Myocyte (in vitro differentiated cells): ENCODE measurements at regions not wholly inside any gene's neighbourhood (a gene's known extent, or its start where the extent isn't known, plus 50 kb on each side); places are given as distances from the start of the nearest gene placed in this dataset.
A peak's percentile ranks its signal among the peaks of the same experiment; 100 is the strongest.
"Not testable (repeated sequence)": the region's sequence is repeated elsewhere in the genome, so short reads cannot be mapped to it uniquely, and the experiment has no call there.

Experiments
- DNase-seq: peaks from one replicate; pipeline ENCODE4 v3.0.0-alpha.2; 2012; ENCODE audit warnings: low read depth

DNA sequence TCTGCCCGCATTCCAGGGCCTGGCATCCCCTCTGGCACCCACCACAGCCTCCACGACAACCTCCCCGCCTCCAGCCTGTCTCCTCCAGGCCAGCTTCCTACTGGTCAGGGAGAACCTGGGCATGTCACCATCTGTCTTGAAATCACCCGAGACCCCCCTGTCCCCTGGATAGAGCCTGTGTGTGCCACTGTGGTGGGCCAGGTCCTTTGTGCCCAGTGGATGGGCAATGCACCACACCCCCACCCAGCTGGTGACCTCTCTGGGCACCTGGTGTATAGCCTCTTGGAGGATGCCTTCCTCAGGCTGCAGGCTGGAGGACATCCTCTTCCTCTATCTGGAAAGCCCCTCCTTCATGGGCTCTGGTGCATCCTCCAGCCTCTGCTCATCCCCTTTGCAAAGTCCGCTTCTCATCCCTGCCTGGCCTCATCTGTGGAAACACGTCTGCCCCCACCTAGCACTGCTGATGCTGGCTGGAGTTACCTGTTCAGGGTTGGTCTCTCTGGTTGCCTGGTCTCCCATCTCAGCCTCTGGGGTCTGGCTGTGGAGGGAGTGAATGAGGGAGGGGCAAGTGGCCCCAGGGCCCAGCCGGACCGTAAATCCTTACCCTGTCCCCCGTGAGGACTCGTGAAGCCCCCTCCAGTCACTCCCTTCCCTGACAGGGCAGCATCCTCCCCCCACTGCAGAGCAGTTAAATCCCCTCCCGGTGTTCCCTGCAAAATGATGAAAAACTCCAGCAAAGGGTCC, 589.6 kb downstream of the TBC1D22A start:
- no peak for DNase-seq

DNA sequence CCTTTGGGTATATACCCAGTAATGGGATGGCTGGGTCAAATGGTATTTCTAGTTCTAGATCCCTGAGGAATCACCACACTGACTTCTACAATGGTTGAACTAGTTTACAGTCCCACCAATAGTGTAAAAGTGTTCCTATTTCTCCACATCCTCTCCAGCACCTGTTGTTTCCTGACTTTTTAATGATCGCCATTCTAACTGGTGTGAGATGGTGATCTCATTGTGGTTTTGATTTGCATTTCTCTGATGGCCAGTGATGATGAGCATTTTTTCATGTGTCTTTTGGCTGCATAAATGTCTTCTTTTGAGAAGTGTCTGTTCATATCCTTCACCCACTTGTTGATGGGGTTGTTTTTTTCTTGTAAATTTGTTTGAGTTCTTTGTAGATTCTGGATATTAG, 583.8 kb downstream of the TBC1D22A start:
- DNase-seq, result not testable (repeated sequence)

DNA sequence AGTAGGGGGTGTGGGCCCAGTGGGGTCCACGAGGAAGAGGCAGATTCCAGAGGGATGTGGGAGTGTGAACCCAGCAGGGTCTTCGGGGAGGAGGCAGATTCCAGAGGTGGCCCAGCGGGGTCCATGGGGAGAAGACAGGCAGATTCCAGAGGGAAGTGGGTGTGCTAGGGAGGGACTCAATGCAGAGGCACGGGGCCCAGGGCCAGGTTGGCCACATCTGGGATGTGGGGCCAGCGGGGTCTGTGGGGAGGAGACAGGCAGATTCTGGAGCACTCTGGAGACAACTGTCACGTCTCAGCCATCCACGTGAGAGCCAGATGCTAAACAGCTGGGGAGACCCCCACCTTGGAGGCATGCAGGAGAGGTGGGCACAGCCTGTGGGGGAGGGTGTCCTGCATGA, 582.6 kb downstream of the TBC1D22A start:
- DNase-seq, result no peak

DNA sequence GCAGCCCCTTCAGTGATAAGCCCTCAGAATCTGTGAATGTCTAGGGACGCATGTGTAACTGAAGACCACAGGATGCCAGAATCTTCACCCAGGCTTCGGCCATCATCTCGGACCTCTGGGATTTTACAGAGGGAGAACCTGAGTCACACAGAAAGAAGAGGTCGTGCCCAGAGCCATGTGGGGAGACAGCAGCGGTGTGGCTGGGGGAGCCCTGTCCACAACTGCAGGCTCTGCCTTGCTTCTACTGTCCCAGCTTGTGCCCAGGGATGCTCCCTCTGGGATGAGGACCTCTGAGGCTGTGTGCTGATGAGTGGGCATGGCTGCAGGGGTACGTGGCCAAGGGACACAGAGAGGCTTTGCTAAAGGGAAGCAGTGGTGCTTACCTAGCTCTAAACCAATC, 582.0 kb downstream of the TBC1D22A start:
- no peak for DNase-seq

DNA sequence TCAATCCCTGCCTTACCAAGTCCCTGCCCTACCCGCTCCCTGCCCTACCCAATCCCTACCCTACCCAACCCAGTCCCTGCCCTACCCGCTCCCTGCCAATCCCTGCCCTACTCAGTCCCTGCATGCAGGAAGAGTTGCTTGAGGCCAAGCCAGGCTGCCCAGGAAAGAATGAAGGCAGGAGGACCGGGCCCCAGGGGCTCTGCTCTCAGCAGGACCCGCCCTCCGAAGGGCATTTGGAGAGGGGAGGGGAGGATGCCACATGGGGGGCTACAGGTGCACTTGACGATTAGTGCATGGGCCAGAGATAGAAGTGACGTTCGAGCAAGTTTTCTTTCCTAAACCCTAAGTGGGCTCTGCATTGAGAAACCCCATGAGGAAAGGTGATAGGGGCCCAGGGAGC, 581.2 kb downstream of the TBC1D22A start:
- DNase-seq, result no peak

DNA sequence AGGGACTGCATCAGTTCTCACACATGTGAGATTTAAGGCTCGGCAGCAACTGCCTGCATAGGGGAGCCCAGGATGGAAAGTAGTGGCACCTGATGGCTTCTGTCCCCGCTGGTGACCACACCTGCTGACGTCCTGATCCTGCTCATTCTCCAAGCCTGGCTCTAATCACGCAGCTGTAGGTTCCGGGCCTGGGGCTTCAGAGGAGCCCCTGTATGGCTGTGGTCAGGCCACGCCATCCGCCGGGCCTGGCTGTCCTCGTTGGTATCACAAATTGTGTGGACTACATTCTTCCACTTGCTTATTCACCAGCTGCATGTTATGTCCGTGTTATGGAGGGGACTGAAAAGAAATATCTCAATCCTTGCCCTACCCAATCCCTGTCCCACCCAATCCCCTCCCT, 580.0 kb downstream of the TBC1D22A start:
- DNase-seq, result no peak

DNA sequence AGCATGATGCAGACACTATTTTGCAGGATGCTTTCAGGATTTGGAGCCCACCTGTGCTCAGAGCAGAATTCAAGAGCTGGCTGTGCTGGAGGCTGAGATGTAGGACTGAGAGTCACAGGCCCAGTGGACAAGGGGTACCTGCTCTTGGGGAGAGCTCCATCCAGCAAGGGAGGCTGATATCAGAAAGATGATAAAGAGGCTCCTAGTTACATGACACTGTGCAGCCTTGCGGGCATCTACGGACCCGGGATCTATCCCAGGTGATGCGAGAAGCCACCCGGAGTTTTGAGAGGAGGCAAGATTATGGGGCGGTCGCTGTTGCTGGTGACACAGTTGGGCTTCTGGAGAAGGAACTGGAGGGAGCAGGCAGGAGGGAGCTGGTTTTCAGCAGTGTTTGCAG, 579.0 kb downstream of the TBC1D22A start:
- DNase-seq, result no peak

DNA sequence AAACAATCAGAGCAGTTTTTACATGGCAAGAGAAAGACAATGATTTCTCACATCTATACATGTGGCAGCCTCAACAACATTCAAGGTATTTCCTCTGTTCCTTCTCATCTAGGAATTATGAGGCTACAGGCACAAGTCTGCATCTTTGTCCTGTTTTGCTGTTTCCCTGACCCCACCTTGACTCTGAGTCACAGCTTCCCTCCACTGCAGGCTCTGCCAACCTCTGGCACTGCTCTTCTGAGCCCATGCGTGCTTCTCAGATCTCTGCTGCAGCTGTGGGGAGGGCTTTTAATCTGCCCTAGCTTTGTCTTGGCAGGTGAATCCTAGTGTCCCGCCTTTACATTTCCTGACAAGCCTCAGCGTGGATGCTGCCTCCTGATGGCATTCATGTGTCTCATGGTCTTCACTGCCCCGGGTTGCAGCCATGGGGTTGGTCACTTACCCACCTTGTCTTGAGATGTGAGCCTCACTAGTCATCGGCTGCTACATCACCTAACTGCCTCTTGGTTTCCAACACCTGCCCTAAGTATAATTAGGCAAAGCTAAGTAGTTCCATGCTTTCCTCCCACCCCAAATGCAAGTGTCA, 578.5 kb downstream of the TBC1D22A start:
- DNase-seq, result peak; percentile 17

DNA sequence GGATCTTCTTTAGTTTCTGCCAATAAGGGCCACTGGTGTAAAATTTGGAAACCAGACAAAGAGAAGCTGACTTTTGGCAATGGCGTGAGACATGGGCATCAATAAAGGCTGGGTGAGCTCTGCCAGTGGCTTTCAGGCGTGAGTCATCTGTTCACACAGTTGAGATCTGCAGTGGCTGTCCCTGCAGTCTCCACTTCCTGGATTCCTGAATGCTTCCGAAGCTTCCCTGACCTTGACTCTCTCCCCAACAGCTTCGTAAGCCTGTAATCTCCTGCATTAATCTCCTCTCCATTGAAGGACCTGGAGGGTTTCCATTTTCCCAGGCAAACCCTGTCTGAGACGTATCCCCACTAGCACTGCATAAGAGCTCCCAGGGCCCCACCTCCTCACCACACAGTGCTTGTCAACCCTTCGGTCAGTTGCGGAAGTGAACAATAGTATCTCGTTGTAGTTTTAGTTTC, 574.7 kb downstream of the TBC1D22A start:
- peak; percentile 93 for DNase-seq

DNA sequence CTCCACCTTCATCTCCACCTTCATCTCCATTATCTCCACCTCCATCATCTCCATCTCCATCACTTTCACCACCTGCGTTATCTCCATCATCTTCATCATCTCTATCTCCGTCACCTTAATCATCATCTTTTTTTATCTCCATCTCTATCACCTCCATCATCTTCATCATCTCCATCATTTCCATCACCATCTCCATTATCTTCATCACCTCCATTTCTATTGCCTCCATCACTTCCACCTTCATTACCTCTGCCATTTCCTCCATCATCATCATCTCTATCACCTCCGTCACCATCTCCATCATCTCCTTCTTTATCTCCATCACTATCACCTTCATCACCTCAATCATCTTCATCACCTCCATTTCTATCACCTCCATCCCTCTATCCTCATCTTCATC, 573.5 kb downstream of the TBC1D22A start:
- no peak for DNase-seq

DNA sequence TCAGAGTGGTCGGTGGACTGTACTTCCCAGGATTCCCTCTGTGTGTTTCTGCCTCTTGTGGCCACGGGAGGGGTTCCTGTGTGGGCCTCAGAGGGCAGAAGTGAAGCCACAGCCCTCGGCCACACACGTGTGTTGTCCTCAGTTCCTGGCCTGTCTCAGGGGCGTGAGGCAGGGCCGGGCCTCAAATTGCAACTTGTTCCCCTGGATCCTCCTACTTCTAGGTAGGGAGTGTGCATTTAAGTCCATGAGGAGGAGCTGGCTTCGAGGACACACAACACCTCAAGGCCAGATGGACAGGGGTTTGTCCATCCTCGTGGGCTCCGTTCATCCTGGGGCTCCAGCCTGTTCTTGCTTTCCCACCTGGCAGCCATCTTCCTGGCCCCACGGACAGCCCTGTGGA, 573.0 kb downstream of the TBC1D22A start:
- DNase-seq, result peak; percentile 41

DNA sequence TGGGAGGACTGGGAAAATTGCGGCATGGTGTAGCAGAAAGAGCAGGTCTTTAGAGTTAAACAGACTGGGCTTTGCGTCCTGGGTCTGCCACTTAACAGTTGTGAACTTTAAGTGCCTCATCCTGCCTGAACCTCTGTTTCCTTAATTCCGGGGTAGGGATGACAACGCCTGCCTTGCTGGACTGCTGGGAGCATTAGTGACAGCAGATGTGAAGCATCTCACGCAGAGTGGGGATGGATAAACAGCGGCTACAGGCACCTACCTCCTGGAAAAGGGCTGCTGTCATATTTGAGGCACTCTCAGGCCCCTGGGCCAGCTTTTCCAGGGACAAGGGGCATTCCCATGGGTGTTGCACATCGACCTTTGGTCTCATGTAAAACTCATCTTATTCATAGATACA, 572.2 kb downstream of the TBC1D22A start:
- DNase-seq, result no peak

DNA sequence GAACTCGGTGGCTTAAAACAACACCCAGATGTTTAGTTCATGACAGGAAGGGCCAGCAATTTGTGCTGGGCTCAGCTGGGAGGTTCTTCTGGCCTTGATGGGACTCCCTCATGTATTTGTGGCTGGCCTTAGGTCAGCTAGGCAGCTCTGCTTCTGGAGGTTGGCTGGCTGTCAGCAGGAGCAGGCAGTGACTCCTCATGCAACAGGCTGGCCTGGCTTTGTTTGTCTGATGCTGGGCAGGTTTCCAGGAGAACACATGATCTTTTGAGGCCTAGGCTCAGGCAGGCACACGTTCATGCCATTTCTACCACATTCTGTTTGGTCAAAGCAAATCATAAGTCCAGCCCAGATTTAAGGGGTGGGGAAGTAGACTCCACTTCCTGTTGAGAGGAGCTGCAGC, 571.2 kb downstream of the TBC1D22A start:
- peak; percentile 77 for DNase-seq

DNA sequence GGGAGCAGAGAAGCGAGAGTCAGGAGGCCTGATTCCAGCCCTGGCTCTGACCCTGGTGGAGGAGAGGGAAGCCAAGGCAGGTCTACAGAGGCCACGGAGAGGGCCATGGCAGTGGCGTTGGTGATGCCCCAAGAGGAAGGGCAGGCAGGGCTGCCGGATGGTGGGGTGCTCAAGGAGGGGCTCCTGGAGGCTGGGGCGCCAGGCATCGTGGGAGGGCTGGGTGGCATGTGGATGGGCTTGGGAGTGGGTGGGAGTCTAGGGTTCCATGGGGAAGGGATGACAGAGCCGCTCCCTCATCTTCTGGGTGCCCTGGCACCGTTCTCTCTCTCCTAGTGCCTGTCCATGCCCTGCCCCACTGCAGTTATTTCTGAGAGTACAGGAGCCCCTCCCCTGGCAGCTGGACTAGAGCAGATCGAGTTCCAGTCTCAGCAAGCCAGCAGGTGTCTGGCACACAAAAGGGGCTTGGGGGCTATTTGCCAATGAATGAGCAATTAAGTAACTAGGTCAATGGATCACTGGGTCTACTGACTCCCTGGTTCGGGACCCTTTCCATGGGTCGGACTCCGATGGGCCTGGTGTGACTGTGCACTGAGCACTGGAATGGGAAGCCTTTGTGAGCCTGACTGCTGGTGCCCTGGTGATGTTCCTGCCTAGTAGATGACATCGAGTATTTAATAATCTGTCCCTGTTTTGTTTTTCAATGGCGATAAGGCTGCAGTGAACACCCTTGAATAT, 570.0 kb downstream of the TBC1D22A start:
- DNase-seq, result peak; percentile 71

DNA sequence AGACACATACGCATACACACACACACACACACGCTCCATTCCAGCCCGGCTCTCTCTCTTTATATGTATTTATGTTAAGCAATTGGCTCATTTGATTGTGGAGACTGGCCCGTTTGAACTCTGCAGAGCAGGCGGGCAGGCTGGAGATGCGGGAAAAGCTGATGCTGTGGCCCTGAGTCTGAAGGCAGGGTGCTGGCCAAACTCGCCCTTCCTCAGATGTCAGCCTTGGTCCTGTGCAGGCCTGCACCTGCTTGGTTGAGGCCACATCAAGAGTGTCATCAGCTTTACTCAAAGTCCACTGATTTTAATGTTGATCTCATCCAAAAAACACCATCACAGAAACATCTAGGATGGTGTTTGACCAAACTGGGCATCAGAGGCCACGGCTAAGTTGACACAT, 569.3 kb downstream of the TBC1D22A start:
- DNase-seq, result no peak

DNA sequence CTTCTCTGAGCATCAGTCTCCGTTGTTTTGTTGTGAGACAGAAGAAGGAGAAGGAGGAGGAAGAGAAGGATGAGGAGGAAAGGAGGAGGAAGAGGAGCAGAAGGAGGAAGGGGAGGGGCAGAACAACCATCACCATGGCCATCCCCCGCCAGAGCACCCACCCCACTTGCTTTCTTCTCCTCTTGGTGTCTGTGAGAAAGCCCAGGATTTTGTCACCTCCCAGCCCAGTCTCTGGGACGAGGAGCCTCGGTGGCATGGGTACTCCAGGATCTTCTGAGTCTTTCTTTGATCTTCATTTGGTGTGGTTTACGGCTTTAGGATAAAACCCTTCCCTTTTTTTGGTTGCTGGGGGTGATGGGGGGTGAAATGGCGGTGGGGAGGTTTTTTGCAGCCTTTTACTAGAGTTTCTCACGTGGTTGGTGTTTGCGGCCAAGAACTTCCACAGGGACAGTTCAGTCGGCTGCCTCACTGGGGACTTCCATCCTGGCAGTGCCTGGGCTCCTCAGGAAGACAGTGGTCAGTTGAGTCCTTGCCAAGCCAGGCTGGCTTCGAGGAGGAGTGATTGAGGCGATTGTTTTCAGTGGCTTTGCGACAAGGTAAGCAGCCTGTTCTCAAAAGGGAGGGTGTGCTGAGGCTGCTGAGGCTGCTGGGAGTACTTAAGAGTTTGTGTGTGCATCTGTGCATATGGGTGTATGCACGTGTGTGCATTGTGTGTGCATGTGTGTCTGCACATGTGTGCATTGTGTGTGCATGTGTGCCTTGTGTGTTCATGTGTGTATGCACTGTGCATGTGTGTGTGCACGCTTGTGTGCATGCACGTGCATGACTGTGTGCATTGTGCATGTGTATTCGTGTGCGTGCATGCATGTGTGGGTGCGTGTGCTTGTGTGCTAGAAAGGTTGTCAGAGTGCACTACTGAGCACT, 567.5 kb downstream of the TBC1D22A start:
- DNase-seq, result no peak

DNA sequence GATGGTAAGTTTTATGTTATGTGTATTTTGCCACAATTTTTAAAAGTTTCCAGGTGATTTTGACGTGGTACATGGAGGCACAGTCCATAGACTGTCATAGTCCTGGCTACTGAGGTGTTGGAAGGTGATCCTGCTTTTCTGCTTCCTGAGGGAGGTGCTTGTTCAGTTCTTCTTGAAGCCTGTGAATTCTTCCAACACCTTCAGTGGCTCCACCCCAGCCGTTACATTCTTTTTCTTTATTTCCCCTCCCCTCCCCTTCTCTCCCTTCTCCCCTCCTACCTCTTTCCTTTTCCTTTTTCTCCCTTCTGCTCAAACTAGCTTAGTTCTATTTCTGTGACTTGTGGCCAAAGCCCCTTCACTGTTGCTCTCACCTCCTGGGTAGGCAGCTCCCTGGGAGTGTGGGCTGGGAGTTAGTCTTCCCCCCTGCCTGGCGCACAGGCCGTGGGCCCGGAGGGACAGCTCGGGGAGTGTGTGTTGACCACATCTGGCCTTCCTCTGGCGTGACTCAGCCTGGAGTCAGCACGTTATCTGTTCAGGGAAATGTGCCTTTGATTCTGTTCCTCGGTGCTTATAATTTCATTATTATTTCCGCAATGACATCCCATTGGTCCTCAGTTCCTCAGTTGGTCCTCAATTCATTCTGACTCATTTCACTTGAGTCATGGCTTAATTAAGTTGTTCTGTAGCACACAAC, 566.2 kb downstream of the TBC1D22A start:
- DNase-seq, result peak; percentile 77

DNA sequence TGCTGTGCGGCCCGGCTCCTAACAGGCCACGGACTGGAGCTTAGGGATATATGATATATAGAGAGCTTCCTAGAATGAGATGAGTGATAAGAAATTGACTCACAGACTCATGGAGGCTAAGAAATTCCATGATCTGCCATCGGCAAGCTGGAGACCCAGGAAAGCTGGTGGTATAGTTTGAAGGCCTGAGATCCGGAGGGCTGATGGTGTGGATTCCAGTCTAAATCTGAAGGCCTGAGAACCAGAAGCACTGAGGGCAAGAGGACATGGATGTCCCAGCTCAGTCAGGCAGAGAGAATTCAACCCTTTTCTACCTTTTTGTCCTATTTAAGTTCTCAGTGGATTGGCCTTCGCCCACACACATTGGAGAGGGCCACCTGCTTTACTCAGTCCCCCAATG, 564.8 kb downstream of the TBC1D22A start:
- DNase-seq, result no peak

DNA sequence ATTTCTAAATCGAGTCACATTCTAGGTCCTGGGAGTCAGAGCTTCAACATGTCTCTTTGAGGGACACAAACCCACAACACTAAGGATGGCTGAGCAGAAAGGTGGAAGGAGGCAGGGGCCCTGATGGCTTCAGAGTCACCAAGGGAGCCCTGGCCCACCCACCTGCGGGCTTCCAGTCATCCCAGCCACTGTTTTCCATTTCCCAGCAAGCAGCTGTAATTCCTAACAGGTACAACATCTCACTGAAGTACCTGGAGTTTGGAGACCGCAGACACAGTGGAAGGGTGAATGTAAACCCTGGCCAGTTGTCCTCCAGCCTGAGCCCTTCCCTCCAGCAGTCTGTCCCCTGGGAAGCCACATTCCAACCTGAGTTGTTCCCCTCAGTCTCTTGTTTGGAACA, 562.8 kb downstream of the TBC1D22A start:
- DNase-seq, result no peak

DNA sequence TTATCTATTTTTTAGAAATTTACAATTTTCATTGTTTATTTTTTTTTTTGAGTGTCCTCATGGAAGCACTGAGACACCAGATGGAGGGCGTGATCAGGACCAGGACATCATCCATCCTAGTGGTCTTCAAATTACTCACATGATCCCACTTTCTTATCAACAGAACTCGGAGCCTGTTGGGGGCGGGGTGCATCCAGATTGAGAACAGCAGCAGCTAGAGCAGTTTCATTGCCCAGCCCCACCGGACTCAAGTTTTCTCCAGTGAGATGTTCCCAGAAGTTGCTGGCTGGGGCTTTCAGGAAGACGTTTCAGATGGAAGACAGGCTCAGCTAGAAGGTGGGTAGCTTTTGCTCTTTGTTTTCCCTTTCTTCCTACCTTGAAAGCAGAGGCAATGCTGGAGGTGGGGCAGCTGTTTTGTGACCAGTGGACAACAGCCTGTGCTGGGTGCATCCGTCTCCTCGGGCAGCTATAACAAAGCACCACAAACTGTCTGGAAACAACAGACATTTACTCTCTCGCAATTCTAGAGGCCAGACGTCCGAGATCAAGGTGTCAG, 562.1 kb downstream of the TBC1D22A start:
- no peak for DNase-seq
